HCT116 (cell line): ENCODE measurements at regions not wholly inside any gene's neighbourhood (a gene's known extent, or its start where the extent isn't known, plus 50 kb on each side); places are given as distances from the start of the nearest gene placed in this dataset.

ENCODE experiments used
- ATAC-seq: fragments of 200-7000 bp; cut with Tn5 transposase; 2 replicates; pipeline ENCODE4 v1.9.1; 2020; ENCODE audit warnings: mild to moderate bottlenecking, moderate library complexity
- BruUV-seq: library from RNA; stranded (reverse); fragments of 400-500 nt; replicated peaks from 2 replicates; lab custom pipeline; 2021; lab: Mats Ljungman, UMichigan
- CTCF ChIA-PET: fragments of 300-600 bp; sonication (Branson Sonifier 250); formaldehyde crosslinking; loops from one replicate; lab custom pipeline; 2021; ENCODE audit warnings: antibody characterized with exemption; lab: Charles Lee
- POLR2A ChIA-PET: fragments of 300-600, 350-600 bp; sonication (Branson Sonifier 250); formaldehyde crosslinking; loops from one replicate; lab custom pipeline; 2021; ENCODE audit warnings: antibody characterized with exemption; lab: Charles Lee
- RAD21 ChIA-PET, 2 experiments: fragments of 300-600 bp; sonication (Branson Sonifier 250); formaldehyde crosslinking; loops; one replicate each; lab custom pipeline; 2023; ENCODE audit warnings: low total read pairs in 2 of 2; ENCODE audit not compliant: uncharacterized antibody in 2 of 2, unreplicated experiment in 2 of 2, low non-redundant PET in 1 of 2; lab: Charles Lee
- DNase-seq: peaks from one replicate; pipeline ENCODE4 v3.0.0-alpha.2; 2010; ENCODE audit warnings: low read depth, low spot score
- H2AFZ ChIP-seq: fragments of 200-600 bp; shearing (Covaris generic), sonication (generic); 2 replicates; pipeline ENCODE4 v1.6.1; 2017; ENCODE audit warnings: low read depth, mixed run types, mixed read lengths, antibody characterized with exemption, low read length; ENCODE audit not compliant: poor library complexity, severe bottlenecking
- H3K27ac ChIP-seq: 2 replicates; pipeline ENCODE4 v1.5.1; 2012; ENCODE audit warnings: low read depth, low read length
- H3K27me3 ChIP-seq: fragments of 200-600 bp; sonication (generic); 2 replicates; pipeline ENCODE4 v1.6.1; 2016; ENCODE audit warnings: mixed run types, low read length, mixed read lengths; ENCODE audit not compliant: insufficient read depth
- H3K36me3 ChIP-seq, 2 experiments: fragments of 200-500 bp in 1 of 2; fragments of 200-600 bp in 1 of 2; sonication (Bioruptor generic) in 1 of 2; sonication (generic) in 1 of 2; 2 replicates each; pipeline versions ENCODE4 v1.5.1 to v1.6.1; 2014 to 2016; ENCODE audit warnings: low read length in 2 of 2, inconsistent platforms in 1 of 2, mixed read lengths in 1 of 2, mixed run types in 1 of 2; ENCODE audit not compliant: insufficient read depth in 2 of 2, control insufficient read depth in 1 of 2
- H3K4me1 ChIP-seq, 2 experiments: fragments of 200-600 bp in 1 of 2; sonication (generic) in 1 of 2; 2 replicates each; pipeline versions ENCODE4 v1.5.1 to v1.6.1; 2012 to 2017; ENCODE audit warnings: low read length in 2 of 2, inconsistent platforms in 1 of 2, mild to moderate bottlenecking in 1 of 2, mixed read lengths in 1 of 2, mixed run types in 1 of 2, moderate library complexity in 1 of 2; ENCODE audit not compliant: insufficient read depth in 2 of 2, control insufficient read depth in 1 of 2
- H3K4me2 ChIP-seq: fragments of 200-600 bp; sonication (generic); 2 replicates; pipeline ENCODE4 v1.6.1; 2017; ENCODE audit warnings: mixed run types, low read length, mixed read lengths
- H3K4me3 ChIP-seq, 2 experiments: fragments of 200-600 bp in 1 of 2; sonication (generic) in 1 of 2; replicated peaks in 1 of 2; 2 replicates each; pipeline ENCODE4 v1.5.1; 2011 to 2016; ENCODE audit warnings: low read length in 2 of 2, control low read depth in 1 of 2, low read depth in 1 of 2, mild to moderate bottlenecking in 1 of 2, mixed read lengths in 1 of 2, mixed run types in 1 of 2
- H3K79me2 ChIP-seq: fragments of 200-600 bp; sonication (generic); 2 replicates; pipeline ENCODE4 v1.6.1; 2017; ENCODE audit warnings: mild to moderate bottlenecking, mixed run types, low read length, moderate library complexity, mixed read lengths; ENCODE audit not compliant: insufficient read depth
- H3K9ac ChIP-seq: fragments of 200-600 bp; sonication (generic); 2 replicates; pipeline ENCODE4 v1.6.1; 2016; ENCODE audit warnings: low read length, mixed read lengths
- H3K9me2 ChIP-seq: fragments of 200-600 bp; sonication (generic), shearing (Covaris generic); 2 replicates; pipeline ENCODE4 v1.6.1; 2017; ENCODE audit warnings: mixed run types, mild to moderate bottlenecking, moderate library complexity; ENCODE audit not compliant: insufficient read depth
- H3K9me3 ChIP-seq, 2 experiments: fragments of 200-500 bp in 1 of 2; fragments of 200-600 bp in 1 of 2; sonication (Bioruptor generic) in 1 of 2; sonication (generic) in 1 of 2; 2 replicates each; pipeline ENCODE4 v1.6.1; 2014 to 2017; ENCODE audit warnings: low read length in 2 of 2, mixed read lengths in 2 of 2, inconsistent platforms in 1 of 2, low read depth in 1 of 2, mild to moderate bottlenecking in 1 of 2, mixed run types in 1 of 2, moderate library complexity in 1 of 2; ENCODE audit not compliant: control insufficient read depth in 1 of 2, insufficient read depth in 1 of 2
- H4K20me1 ChIP-seq: fragments of 200-600 bp; sonication (generic), shearing (Covaris generic); 2 replicates; pipeline ENCODE4 v1.6.1; 2017; ENCODE audit warnings: mixed run types, mild to moderate bottlenecking, moderate library complexity; ENCODE audit not compliant: insufficient read depth
- ATF3 ChIP-seq: IDR thresholded peaks from 2 replicates; pipeline ENCODE4 v1.6.1; 2012
- CBX3 ChIP-seq: IDR thresholded peaks from 2 replicates; pipeline ENCODE4 v1.6.1; 2012; ENCODE audit warnings: low read depth
- CEBPB ChIP-seq: IDR thresholded peaks from 2 replicates; pipeline ENCODE4 v1.6.1; 2012; ENCODE audit warnings: low read depth
- CTCF ChIP-seq, 3 experiments: fragments of 200-600 bp in 1 of 3; sonication (generic) in 1 of 3; IDR thresholded peaks in 2 of 3; conservative IDR thresholded peaks in 1 of 3; 2 replicates each; pipeline ENCODE4 v1.5.1; 2012 to 2017; ENCODE audit warnings: low read depth in 2 of 3, low read length in 2 of 3, antibody characterized with exemption in 1 of 3, borderline replicate concordance in 1 of 3, control low read depth in 1 of 3, mild to moderate bottlenecking in 1 of 3, mixed read lengths in 1 of 3, mixed run types in 1 of 3, moderate library complexity in 1 of 3; ENCODE audit not compliant: insufficient read depth in 1 of 3
- EZH2phosphoT487 ChIP-seq: fragments of 200-600 bp; IDR thresholded peaks from 2 replicates; pipeline ENCODE4 v1.6.1; 2018; ENCODE audit warnings: antibody characterized with exemption, borderline replicate concordance
- FOSL1 ChIP-seq: IDR thresholded peaks from 2 replicates; pipeline ENCODE4 v1.6.1; 2012; ENCODE audit warnings: low read depth
- MAX ChIP-seq: IDR thresholded peaks from 2 replicates; pipeline ENCODE4 v1.6.1; 2012
- POLR2AphosphoS5 ChIP-seq: IDR thresholded peaks from 2 replicates; pipeline ENCODE4 v1.6.1; 2011; ENCODE audit warnings: mild to moderate bottlenecking, low read depth, low read length, moderate library complexity
- RAD21 ChIP-seq: IDR thresholded peaks from 2 replicates; pipeline ENCODE4 v1.6.1; 2012; ENCODE audit warnings: low read depth, mild to moderate bottlenecking
- REST ChIP-seq: IDR thresholded peaks from 2 replicates; pipeline ENCODE4 v1.6.1; 2012; ENCODE audit warnings: low read depth
- SIN3A ChIP-seq: IDR thresholded peaks from 2 replicates; pipeline ENCODE4 v1.6.1; 2012; ENCODE audit warnings: low read depth
- SP1 ChIP-seq: IDR thresholded peaks from 2 replicates; pipeline ENCODE4 v1.6.1; 2012; ENCODE audit warnings: low read depth
- SRF ChIP-seq: IDR thresholded peaks from 2 replicates; pipeline ENCODE4 v1.6.1; 2012; ENCODE audit warnings: low read depth
- TCF7L2 ChIP-seq: IDR thresholded peaks from 2 replicates; pipeline ENCODE4 v1.7.0; 2011; ENCODE audit warnings: borderline replicate concordance, inconsistent platforms; ENCODE audit not compliant: insufficient read depth, insufficient read length; ENCODE audit errors: extremely low read depth
- YY1 ChIP-seq: IDR thresholded peaks from 2 replicates; pipeline ENCODE4 v1.6.1; 2011; ENCODE audit warnings: low read length, low read depth, moderate library complexity, mild to moderate bottlenecking; ENCODE audit not compliant: insufficient replicate concordance; ENCODE audit errors: extremely low read depth
- ZBTB33 ChIP-seq: IDR thresholded peaks from 2 replicates; pipeline ENCODE4 v1.6.1; 2011; ENCODE audit warnings: mild to moderate bottlenecking, low read length, moderate library complexity; ENCODE audit not compliant: insufficient replicate concordance; ENCODE audit errors: extremely low read depth
- ZFX ChIP-seq: fragments of 450-650 bp; IDR thresholded peaks from 2 replicates; pipeline ENCODE4 v1.6.1; 2017
- intact Hi-C: fragments of 100-400 bp; cut with micrococcal nuclease; formaldehyde crosslinking; loops from 2 replicates; pipeline ENCODE4 v1.10.0; 2022

- Histone ChIP-seq H3K4me3 (no peak overlapping the region), H3K9me3 (peaks cover 0 to 9% of the 10 kb centered on the region in 2 experiments; a peak in 1 of 4 replicates), H3K4me2 (no peak overlapping the region), H3K36me3 (no peaks in the 10 kb centered on the region), H4K20me1 (no peaks in the 10 kb centered on the region), H3K27ac (no peak overlapping the region), H3K79me2 (no peaks in the 10 kb centered on the region), H3K4me1 (no peaks in the 10 kb centered on the region), H3K27me3 (no peaks in the 10 kb centered on the region), H3K9ac (no peak overlapping the region), H2AFZ (no peak overlapping the region), H3K9me2 (no peaks in the 10 kb centered on the region)
- intact Hi-C loops: no loop called here
- CTCF ChIA-PET: interaction anchor here (1.3 kb wide), 1 partner anchor 181 kb away, joined by 4 read pairs; no protein-coding TSS in a partner anchor
- TF ChIP-seq POLR2AphosphoS5 (no peak), ATF3 (no peak), TCF7L2 (no peak), CTCF (IDR thresholded peaks at IDR 0.05 in 2 of 3, conservative IDR thresholded peaks at IDR 0.05 in 1 of 3; ENCODE audit: borderline replicate concordance in 1 of 3, insufficient read depth in 1 of 3, low read depth in 2 of 3, low read length in 2 of 3) (no peak), EZH2phosphoT487 (no peak), MAX (no peak), YY1 (no peak), SIN3A (no peak), RAD21 (no peak), FOSL1 (no peak), CBX3 (no peak), ZBTB33 (no peak), CEBPB (no peak), ZFX (no peak), SRF (no peak), REST (no peak), SP1 (no peak)
- DNase-seq (no peak), ATAC-seq (no peak)
- POLR2A ChIA-PET: no interaction called here
- no TSS peak for BruUV-seq
- RAD21 ChIA-PET: no interaction called here
These were observed 85.0 kb upstream of the KCNJ15 start for GRCh38 chr21:38171723-38172344.
